ENCODE measurements at regions not wholly inside any gene's neighbourhood (a gene's known extent, or its start where the extent isn't known, plus 50 kb on each side); places are given as distances from the start of the nearest gene placed in this dataset.

- TF ChIP-seq CTCF (IDR thresholded peaks at IDR 0.05) (no peak), POLR2A (IDR thresholded peaks at IDR 0.05) (no peak)
- Histone ChIP-seq H3K36me3 (no peaks in the 10 kb centered on the region), H3K4me3 (no peak overlapping the region), H3K27me3 (no peaks in the 10 kb centered on the region), H3K9me3 (no peaks in the 10 kb centered on the region), H3K4me1 (no peaks in the 10 kb centered on the region), H3K27ac (no peak overlapping the region)
- 82 to 85% (median 83%) methylated on average over 2 of the region's 2 CpGs for WGBS, 4 donors
- intact Hi-C loops (cut with DNase I), result loop anchor here in 4 of 10 donors (10.0 kb wide), 4 partner anchors 66 to 796 kb away; partner anchors contain the start of gene MAFB (in 1 of the 4)
- ATAC-seq (no peak), DNase-seq (no peak)
These were observed 519.9 kb downstream of the MAFB start for GRCh38 chr20:40168981-40169620.

- no peak for DNase-seq
- no peaks in the 10 kb centered on the region for H3K36me3 ChIP-seq
- H3K27me3 ChIP-seq, result peaks cover 0 to 3% (median 0%) of the 10 kb centered on the region in 9 donors
- H3K4me1 ChIP-seq, result no peaks in the 10 kb centered on the region
- no peaks in the 10 kb centered on the region for H3K9me3 ChIP-seq
- H3K4me3 ChIP-seq, result no peak overlapping the region
- TF ChIP-seq POLR2A (IDR thresholded peaks at IDR 0.05) (no peak), CTCF (IDR thresholded peaks at IDR 0.05) (no peak)
- H3K27ac ChIP-seq, result no peak overlapping the region
- ATAC-seq, result no peak
- intact Hi-C loops (cut with DNase I), result loop anchor here in 6 of 10 donors (5.0 to 10.0 kb wide), 7 partner anchors 73 to 803 kb away; partner anchors contain the start of gene MAFB (in 2 of the 6)
These were observed 527.6 kb downstream of the MAFB start for GRCh38 chr20:40161391-40161790.

- Histone ChIP-seq H3K4me1 (no peaks in the 10 kb centered on the region), H3K4me3 (no peak overlapping the region), H3K27ac (no peak overlapping the region), H3K9me3 (no peaks in the 10 kb centered on the region), H3K27me3 (peaks cover 0 to 3% (median 0%) of the 10 kb centered on the region in 9 donors), H3K36me3 (no peaks in the 10 kb centered on the region)
- peak; percentile 52 to 75 (median 68) for TF ChIP-seq CTCF (IDR thresholded peaks at IDR 0.05)
- no peak for TF ChIP-seq POLR2A (IDR thresholded peaks at IDR 0.05)
- ATAC-seq (peak; percentile 51 to 76 (median 66)), DNase-seq (peak in 4 of 5 donors; percentile 17 to 41 (median 30))
- intact Hi-C loops (cut with DNase I), result loop anchor here in 6 of 10 donors (1.0 to 10.0 kb wide), 9 partner anchors 75 to 805 kb away; partner anchors contain the start of gene MAFB (in 3 of the 6)
- 67 to 71% (median 69%) methylated on average over 7 of the region's 7 CpGs for WGBS, 4 donors
These were observed 528.9 kb downstream of the MAFB start for GRCh38 chr20:40160097-40160550.

GRCh38 chr20:40159276-40159675, 529.8 kb downstream of the MAFB start:
- Histone ChIP-seq H3K4me3 (no peak overlapping the region), H3K4me1 (peaks cover 0 to 6% (median 0%) of the 10 kb centered on the region in 12 donors), H3K9me3 (no peaks in the 10 kb centered on the region), H3K27ac (no peak overlapping the region), H3K36me3 (no peaks in the 10 kb centered on the region), H3K27me3 (peaks cover 0 to 3% (median 0%) of the 10 kb centered on the region in 9 donors)
- DNase-seq (no peak), ATAC-seq (no peak)
- intact Hi-C loops (cut with DNase I), result loop anchor here in 4 of 10 donors (5.0 to 10.0 kb wide), 3 partner anchors 526 to 536 kb away; partner anchors contain the start of gene MAFB (in 1 of the 4)
- WGBS, 4 donors, result 86 to 92% (median 91%) methylated on average over 5 of the region's 5 CpGs
- TF ChIP-seq POLR2A (IDR thresholded peaks at IDR 0.05), result no peak
- no peak for TF ChIP-seq CTCF (IDR thresholded peaks at IDR 0.05)
